BE2C (cell line): ENCODE measurements at regions not wholly inside any gene's neighbourhood (a gene's known extent, or its start where the extent isn't known, plus 50 kb on each side); places are given as distances from the start of the nearest gene placed in this dataset.

Experiments
- DNase-seq: peaks from one replicate; pipeline ENCODE4 v3.0.0-alpha.2; 2020
- H3K27me3 ChIP-seq: fragments of 250-450 bp; sonication (Bioruptor Pico); 2 replicates; pipeline ENCODE4 v1.5.1; 2020; ENCODE audit warnings: mild to moderate bottlenecking
- H3K36me3 ChIP-seq: fragments of 250-450 bp; sonication (Bioruptor Pico); 2 replicates; pipeline ENCODE4 v1.5.1; 2020; ENCODE audit warnings: mild to moderate bottlenecking
- H3K4me1 ChIP-seq: fragments of 250-450 bp; sonication (Bioruptor Pico); 2 replicates; pipeline ENCODE4 v1.5.1; 2020
- H3K4me3 ChIP-seq: 2 replicates; pipeline ENCODE4 v1.5.1; 2011; ENCODE audit warnings: low read depth, low read length
- H3K9me3 ChIP-seq: fragments of 250-450 bp; sonication (Bioruptor Pico); 2 replicates; pipeline ENCODE4 v1.5.1; 2020
- TF ChIP-seq, protein P1 (sequence below): IDR thresholded peaks from 2 replicates; pipeline ENCODE4 v1.5.1; 2012; ENCODE audit warnings: mild to moderate bottlenecking, low read depth, low read length

DNA sequence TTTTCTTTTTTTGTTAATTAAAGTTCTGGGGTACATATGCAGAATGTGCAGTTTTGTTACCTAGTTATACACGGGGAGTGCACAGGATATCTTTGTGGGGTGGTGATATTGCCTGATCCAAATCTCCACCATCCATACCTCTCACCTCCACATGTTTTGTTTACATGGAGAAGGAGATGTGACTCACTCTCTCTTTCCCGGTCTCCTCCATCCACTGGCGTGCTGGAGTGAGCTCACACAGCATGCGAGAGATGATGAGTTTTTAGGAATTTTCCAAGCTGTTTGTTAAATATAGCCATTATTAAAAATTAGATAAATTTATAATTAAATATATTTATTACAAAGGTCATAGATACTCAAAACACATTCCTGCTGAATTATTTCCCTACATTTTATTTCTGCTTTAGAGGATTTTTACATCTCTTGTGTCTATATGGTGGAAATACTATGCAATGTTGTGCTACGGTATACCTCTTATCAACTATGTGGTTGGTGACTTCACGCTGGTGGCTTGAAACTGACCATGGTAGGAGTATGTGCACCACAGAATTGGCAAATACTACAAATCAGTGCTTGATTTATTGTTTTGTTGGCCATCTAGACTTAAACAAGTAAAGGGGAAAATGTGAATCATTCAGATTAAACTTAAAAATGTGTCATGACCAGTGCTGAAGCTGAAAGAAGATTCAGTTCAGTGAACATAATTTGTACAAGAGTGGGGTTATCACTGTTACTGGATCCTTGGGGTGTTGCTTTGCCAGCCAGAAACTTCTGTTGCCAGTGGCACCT, 107.9 kb upstream of the FAM180A start:
- H3K36me3 ChIP-seq, result no peaks in the 10 kb centered on the region
- peaks cover 6% of the 10 kb centered on the region for H3K4me1 ChIP-seq
- TF ChIP-seq, protein P1, sequence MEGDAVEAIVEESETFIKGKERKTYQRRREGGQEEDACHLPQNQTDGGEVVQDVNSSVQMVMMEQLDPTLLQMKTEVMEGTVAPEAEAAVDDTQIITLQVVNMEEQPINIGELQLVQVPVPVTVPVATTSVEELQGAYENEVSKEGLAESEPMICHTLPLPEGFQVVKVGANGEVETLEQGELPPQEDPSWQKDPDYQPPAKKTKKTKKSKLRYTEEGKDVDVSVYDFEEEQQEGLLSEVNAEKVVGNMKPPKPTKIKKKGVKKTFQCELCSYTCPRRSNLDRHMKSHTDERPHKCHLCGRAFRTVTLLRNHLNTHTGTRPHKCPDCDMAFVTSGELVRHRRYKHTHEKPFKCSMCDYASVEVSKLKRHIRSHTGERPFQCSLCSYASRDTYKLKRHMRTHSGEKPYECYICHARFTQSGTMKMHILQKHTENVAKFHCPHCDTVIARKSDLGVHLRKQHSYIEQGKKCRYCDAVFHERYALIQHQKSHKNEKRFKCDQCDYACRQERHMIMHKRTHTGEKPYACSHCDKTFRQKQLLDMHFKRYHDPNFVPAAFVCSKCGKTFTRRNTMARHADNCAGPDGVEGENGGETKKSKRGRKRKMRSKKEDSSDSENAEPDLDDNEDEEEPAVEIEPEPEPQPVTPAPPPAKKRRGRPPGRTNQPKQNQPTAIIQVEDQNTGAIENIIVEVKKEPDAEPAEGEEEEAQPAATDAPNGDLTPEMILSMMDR, result no peak
- H3K4me3 ChIP-seq, result no peak overlapping the region
- H3K9me3 ChIP-seq, result no peaks in the 10 kb centered on the region
- H3K27me3 ChIP-seq, result no peaks in the 10 kb centered on the region
- DNase-seq, result no peak

DNA sequence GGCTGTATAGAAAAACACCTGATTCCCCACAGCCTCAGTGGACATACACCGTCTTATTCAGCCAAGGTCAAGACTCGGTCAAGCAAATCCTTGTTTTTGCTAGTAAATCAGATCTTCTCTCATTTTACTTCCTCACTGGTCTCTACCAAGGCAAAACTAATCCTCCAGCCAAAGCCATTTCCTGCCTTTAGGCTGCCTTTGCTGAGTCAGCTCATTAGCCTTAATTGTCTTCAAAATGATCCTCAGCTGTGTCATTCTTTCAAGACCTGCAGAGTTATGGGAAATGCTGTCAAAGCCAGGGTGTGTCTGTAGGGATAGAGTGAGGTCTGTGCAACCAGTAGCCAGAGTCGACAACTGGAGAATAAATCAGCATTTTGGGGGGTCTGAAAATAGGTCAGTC, 107.2 kb upstream of the FAM180A start:
- Histone ChIP-seq H3K4me1 (peaks cover 6% of the 10 kb centered on the region), H3K36me3 (no peaks in the 10 kb centered on the region), H3K9me3 (no peaks in the 10 kb centered on the region), H3K27me3 (no peaks in the 10 kb centered on the region), H3K4me3 (no peak overlapping the region)
- DNase-seq, result no peak
- TF ChIP-seq, protein P1, result no peak

DNA sequence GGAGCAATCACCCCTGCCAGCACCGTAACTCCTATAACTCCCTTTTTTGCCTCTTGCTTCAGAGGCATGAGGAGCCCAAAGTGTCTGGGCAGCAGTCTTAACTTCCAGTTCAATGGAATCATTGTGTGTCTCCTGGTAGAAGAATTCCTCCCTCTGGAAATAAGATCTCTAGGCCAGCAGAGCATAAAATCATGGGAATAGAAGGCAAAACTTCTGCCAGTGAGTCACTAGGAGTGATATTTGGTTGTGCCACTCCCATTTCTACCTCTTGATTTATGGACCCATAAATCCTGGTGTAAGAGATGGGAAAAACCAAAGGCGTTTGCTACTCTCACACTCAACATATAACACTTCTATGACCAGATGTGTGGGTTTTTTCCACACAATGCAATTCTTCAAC, 104.9 kb upstream of the FAM180A start:
- TF ChIP-seq, protein P1, result no peak
- Histone ChIP-seq H3K27me3 (no peaks in the 10 kb centered on the region), H3K4me3 (no peak overlapping the region), H3K4me1 (peaks cover 6% of the 10 kb centered on the region), H3K9me3 (no peaks in the 10 kb centered on the region), H3K36me3 (no peaks in the 10 kb centered on the region)
- DNase-seq, result no peak

DNA sequence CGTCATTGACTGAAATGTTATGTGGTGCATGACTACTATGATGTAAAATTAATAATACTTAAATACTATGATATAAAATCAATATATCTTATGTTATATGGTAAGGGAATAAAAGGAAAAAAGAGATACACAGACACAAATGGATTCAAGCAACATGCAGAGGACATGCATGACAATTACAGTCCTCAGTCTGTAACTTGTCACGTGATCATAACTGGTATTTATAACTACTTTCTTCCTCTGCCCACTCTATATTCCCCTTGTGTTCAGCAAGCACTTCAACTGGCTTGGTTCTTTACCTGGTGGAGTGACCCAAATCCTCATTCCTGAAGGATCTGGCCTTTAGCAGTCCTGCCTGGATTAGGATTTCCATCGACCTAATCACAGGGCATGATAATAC, 104.4 kb upstream of the FAM180A start:
- no peak for DNase-seq
- Histone ChIP-seq H3K4me3 (no peak overlapping the region), H3K27me3 (no peaks in the 10 kb centered on the region), H3K9me3 (no peaks in the 10 kb centered on the region), H3K4me1 (peaks cover 6% of the 10 kb centered on the region), H3K36me3 (no peaks in the 10 kb centered on the region)
- TF ChIP-seq, protein P1, result no peak

DNA sequence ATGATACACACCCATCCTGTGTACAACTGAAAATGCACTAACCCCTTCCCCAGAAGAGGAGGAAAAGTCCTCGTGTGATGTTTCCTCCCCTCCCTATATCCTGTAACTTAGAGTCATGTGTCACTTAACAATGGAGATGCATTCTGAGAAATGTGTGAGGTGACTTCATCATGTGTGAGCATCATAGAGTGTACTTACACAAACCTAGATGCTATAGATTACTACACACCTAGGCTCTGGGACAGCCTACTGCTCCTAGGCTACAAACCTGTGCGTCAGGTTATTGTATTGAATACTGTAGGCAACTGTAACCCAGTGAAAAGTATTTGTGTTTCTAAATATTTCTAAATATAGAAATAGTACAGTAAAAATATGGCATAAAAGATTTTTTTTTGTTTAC, 98.6 kb upstream of the FAM180A start:
- no peaks in the 10 kb centered on the region for H3K36me3 ChIP-seq
- no peak overlapping the region for H3K4me3 ChIP-seq
- H3K27me3 ChIP-seq, result no peaks in the 10 kb centered on the region
- no peak for DNase-seq
- TF ChIP-seq, protein P1, result no peak
- no peaks in the 10 kb centered on the region for H3K4me1 ChIP-seq
- H3K9me3 ChIP-seq, result no peaks in the 10 kb centered on the region

DNA sequence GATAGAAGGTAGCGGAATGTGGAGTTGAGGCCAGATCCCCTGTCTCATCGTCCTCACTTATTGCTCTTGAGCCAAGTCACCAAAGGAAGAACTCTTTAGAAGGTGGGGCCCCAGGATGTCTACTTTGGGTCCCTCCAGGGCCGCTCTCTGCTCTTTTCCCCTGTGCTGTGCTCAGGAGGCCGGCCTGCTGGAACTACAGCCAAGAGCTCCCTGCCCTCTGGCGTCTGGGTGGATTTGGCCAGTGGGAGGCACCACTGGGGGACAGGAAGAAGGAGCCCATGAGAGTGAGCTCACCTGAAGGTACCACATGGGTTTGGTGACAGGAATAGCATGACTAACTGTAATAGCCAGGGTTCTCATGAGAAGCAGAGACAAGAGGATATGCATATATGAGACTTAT, 97.7 kb upstream of the FAM180A start:
- Histone ChIP-seq H3K4me3 (no peak overlapping the region), H3K36me3 (no peaks in the 10 kb centered on the region), H3K27me3 (no peaks in the 10 kb centered on the region), H3K9me3 (no peaks in the 10 kb centered on the region), H3K4me1 (no peaks in the 10 kb centered on the region)
- TF ChIP-seq, protein P1, result no peak
- no peak for DNase-seq
